Stimulated activated CD8-positive, alpha-beta memory T cell treated with anti-CD3 and anti-CD28 coated beads, Interleukin-2, amount 100 ng/mL, for 1 hour (primary cell): ENCODE measurements at regions not wholly inside any gene's neighbourhood (a gene's known extent, or its start where the extent isn't known, plus 50 kb on each side); places are given as distances from the start of the nearest gene placed in this dataset.
"Not testable (repeated sequence)": the region's sequence is repeated elsewhere in the genome, so short reads cannot be mapped to it uniquely, and the experiment has no call there.

Experiments
- DNase-seq, 2 donors: peaks; one replicate each; pipeline ENCODE4 v3.0.0-alpha.2; 2020; ENCODE audit warnings: low read depth in 2 of 2

DNA sequence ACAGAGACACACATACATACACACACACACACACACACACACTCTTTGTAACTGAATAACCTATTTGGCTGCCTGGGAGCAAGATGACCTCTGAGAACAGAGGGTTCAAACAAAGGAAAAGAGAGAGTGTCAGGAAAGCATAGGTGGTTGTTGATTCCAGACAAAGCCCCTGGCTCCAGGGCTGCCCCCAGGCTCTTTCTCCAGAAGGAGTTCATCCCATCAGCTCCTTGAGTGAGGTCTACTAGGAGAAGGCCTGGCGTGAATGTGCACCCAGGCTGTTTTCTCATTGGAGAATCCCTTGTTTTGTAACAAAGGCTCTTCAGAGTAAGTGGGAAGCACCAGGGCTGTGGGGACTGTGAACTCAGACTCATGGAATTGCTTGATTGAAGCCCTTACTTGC, 151.9 kb downstream of the EMP1 start:
- DNase-seq: no peak

DNA sequence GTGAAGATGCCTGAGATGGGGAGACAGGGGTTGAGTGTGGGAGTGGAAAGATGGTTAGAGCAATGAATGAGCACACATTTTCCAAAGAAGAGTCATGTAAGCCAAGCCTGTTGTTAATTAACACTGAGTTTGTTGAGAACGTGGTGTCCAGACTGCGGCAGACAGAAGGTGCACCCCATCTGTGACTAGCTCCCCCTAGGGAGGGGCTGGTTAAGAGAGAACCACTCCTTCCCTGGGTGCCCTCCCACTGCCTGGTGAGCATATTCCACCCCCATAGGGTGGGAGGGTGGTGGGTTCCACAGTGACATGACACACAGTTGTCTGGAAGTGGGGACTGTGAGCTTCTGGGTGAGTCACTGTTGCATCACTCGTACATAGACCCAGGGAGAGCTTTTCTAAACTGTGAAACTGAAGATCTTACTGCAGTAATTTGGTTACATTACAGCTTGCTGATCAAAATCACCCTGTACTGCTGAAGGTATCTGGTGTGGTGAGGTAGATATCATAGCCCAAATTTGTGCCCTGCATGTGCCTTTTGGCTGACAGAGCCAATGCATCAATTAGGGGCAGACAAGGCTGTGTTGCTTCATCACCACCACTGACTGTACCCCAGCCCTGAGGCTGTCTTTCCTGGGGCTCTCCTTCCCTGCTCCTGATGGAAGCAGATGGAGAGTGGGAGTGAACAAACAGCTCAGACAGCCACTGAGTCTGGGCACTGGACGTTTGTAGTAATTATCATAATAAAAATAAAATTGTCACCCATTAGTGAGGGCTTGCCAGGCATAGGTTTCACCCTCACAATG, 150.9 kb downstream of the EMP1 start:
- no peak for DNase-seq

GRCh38 chr12:13345722-13346121, 149.2 kb downstream of the EMP1 start:
- no peak for DNase-seq

GRCh38 chr12:13343375-13343774, 146.8 kb downstream of the EMP1 start:
- no peak for DNase-seq

- DNase-seq: no peak
Observed at GRCh38 chr12:13342971-13343370, 146.4 kb downstream of the EMP1 start.

- no peak for DNase-seq
Observed at GRCh38 chr12:13340149-13340548, 143.6 kb downstream of the EMP1 start.

GRCh38 chr12:13339538-13339937, 143.0 kb downstream of the EMP1 start:
- no peak for DNase-seq

GRCh38 chr12:13339091-13339490, 142.6 kb downstream of the EMP1 start:
- DNase-seq: no peak

DNA sequence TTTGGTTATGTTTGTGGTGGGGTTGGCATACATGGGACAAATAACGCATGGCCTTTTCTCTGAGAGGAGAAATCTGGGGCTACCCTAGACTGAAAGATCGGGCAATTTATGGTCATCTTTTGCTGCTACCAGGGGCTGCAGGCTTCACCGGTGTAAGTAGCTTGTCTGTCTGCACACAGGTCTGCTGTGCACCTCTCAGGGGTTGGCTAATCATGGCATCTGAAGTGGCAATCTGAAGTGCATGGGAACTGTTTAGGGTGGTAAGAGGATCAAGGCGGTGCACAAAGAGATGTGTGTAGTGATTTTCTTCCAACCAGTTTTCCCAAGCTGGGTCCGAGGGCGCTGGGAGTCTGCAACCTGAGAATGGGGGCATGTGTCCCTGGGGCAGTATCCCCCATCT, 141.3 kb downstream of the EMP1 start:
- no peak for DNase-seq

DNA sequence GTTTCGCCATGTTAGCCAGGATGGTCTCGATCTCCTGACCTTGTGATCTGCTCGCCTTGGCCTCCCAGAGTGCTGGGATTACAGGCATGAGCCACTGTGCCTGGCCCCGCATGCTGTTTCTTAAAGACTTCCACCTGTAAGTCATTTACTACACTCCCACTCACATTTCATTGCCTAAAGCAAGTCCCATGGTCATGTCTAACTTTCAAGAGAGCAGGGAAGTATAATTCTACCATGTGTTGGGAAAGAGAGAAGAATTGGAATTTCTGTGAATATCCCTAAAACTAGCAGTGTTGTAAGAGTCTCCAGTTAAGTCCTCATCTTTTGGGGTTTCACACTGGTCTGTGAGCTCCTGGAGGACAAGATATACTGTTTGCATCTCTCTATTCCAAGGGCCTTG, 139.7 kb downstream of the EMP1 start:
- no peak for DNase-seq

DNA sequence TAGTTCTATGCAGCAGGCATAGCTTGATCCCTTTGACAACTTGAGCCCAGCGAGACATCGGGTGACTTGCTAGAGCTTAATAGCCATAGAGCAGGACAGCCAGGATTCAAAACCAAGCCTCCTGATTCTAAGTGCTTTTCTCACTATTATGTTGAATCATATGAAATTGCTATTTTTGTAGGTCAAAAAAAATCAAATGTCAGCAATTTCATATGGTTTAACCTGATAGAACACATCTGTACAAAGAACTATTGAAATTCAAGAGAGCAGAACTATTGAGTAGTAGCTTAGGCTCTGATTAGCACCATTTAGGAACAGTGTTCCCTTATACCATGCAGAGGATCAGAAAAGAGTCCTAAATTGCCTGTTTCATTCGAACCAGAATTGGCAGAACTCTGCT, 132.0 kb downstream of the EMP1 start:
- DNase-seq: no peak

- DNase-seq: no peak
Observed at GRCh38 chr12:13326076-13326475, 129.6 kb downstream of the EMP1 start.

- not testable (repeated sequence) for DNase-seq
Observed at GRCh38 chr12:13325037-13325436, 128.5 kb downstream of the EMP1 start.

DNA sequence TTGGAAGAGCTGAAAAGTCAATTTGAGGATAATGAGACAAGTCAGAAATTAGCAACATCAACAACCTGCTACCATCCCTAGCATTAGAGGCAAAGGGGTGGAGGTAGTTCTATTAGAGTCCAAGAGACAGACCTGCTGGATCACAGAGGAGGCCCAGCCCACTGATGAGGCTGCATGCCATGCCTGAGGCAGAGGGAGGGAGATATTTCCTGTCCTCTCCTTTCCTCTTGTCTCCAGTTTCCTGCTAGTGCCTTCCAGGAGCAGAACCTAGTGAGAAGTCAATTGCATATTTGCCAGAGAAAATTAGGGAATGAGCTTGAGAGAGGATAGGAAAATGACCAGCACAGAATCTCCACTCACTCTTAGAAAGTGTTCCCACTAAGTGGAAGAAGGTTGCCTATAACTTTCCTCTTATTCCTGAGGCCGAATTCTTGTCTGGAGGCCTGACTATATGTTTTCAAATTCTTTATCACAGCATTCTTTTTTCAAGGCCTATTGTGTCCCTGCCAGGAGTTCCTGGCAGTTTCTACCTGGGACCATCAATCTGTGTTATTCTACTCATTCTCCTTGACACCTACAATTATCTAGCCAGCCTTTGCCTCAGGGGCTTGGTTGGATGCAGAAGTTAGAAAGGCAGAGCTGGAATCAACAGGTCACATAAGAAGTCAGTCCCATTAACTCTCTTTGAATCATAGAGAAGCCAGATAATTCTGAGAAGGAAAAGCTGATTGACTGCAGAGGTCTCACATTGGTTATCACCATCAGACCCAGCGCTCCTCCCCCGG, 121.9 kb downstream of the EMP1 start:
- DNase-seq: no peak

DNA sequence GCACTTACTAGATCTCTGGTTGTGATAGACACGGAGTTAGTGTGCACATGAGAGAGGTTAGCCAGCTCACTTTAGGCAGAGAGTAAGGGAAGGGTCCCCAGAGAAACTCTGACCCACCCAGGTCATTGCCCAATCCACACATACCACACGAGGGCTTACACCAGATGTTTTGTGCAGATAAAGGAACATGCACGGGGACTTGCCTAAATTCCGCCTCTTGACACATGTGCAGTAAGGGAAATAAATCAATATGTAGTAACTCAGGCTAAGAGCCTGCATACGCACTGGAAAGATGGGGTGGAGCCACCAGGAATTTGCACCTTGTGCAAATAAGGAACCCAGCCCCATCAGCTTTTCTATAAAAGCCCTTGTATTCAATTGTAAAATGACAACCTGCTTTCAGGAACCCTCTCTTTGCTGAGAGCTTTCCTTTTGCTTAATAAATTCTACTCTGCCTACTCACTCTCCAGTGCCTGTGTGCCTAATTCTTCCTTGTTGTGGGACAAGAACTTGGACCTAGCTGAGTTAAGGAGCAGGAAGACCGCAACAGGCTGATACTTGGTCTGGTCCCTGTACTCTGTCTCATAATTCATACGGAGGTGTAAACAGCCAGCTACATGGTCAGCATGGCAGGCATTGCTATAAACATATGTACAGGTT, 120.2 kb downstream of the EMP1 start:
- DNase-seq: no peak

DNA sequence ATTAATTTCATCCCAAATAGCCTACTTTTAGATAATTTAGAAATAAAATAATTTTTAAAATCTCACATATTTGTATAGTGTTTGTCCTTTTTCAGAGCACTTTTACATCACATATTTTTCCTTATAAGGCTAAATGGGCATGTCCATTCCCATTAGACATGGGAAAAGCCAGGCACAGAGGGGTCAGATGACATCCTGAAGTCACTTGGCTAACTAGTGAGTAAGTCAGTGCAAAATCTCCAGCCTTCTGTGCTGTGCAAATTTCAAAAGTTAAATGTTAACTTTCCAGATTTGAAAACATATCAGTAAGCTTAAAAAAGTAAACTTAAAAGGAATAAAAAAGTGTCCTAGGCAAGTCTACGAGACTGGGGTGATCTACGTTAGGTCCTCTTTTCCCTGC, 117.4 kb downstream of the EMP1 start:
- DNase-seq: no peak

- no peak for DNase-seq
Observed at GRCh38 chr12:13311551-13311950, 115.0 kb downstream of the EMP1 start.

DNA sequence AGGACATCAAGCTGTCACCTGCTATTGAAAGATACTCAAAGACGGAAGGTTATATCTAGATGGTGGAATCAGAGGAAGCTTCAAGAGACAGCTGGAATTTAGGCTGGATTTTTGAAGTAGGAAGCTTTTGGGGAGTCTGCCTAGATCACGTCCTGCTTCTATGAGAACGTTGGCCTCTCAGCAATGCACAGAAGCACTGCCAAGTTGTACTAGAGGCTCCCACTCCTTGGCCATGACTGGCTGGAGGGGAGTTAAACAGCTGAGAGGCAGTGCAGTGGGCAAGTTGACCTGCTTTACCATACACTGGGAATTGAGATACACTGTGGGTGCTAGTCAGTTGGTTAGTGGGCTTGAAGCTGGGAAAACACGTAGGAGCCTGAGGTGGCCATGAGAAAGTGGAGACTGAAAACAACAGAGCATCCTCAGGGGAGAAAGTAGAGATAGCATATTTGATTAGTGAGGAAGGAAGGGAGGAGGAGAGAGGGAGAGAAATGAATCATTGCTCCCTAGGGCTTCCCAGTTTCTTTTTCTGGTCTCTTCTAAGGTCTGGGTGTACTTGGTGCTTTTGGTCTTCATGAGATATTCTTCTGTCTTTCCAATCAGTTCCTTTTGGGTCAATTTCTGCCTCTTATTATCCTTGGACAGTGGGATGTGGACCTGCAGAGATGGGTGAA, 110.8 kb downstream of the EMP1 start:
- DNase-seq: no peak

DNA sequence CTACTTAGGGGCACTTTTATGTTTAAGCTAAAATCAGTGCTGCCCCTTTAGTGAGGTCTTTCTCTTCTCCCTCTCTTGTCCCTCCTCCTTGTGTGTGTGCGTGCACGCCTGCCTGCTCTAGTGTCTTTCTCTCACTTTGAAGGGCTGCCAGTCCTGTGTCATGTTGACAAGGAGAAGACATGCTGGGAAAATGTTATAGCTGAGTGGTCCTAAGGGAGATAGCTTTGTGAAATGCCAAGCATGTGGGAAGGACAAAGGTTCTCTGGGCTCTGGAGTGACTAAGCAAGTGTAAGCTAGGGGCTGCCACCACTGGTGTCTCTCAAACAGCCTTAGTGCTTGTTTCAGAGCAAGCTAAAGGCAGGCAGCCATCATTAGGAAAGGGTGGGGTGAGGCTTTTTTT, 108.4 kb downstream of the EMP1 start:
- no peak for DNase-seq

GRCh38 chr12:13299457-13299856, 102.9 kb downstream of the EMP1 start:
- no peak for DNase-seq

DNA sequence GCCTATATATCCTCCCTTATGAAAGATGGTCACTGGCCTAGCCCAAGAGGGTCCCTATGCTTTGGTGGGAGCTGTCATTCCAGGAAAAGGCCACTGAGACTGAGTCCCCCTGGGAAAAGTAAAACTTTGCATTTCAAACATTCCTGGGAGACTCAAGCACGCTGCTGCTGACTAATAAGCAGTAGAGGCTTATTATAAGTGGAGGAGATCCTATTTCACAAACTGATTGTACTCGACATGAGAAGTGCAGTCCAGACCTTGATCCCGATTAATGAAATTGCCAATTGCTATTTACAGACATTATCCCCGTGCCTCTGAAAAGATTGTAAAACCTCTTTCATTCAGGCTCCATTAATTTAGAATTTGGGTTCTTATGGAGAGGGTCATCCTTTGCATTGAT, 96.6 kb downstream of the EMP1 start:
- no peak for DNase-seq

DNA sequence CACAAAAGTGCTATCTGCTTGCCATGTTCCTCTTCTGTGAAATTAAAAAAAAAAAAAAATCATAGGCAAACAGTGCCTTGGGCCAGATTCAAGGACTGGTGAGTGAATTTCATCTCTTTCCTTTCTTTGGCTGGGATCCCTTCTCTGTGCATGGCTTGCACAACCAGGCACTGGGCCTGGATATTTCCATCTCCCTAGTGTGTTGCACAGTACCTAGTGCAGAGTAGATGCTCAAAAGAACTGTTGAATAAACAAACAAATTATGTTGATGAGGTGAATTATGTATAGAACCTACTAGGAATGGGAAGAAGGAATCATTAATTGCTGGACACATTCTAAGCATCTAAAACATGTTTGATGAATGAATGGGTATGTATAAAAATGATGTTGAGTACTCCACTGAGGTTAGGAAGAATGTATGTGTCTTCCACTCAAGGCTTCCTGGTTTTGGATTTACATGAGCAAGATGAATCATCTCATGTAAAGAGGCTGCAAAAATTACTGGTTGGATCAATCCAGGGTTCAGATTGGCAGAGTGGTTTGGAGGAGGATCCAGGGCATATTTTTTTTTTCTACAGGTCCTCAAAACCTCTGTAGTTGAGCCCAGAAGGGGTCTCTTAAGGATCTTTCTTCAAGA, 93.2 kb downstream of the EMP1 start:
- DNase-seq: no peak
